Esophagus muscularis mucosa (tissue), 4 donors: ENCODE measurements at regions not wholly inside any gene's neighbourhood (a gene's known extent, or its start where the extent isn't known, plus 50 kb on each side); places are given as distances from the start of the nearest gene placed in this dataset.

Experiments used
- DNase-seq: peaks from one replicate; pipeline ENCODE4 v3.0.0-alpha.2; 2017; ENCODE audit errors: extremely low spot score
- H3K27ac ChIP-seq, 4 donors: fragments of 200-600 bp; sonication (generic); replicated peaks in 1 of 4; 1 replicate in 3 of 4; 2 replicates in 1 of 4; pipeline ENCODE4 v1.5.1; 2016 to 2019; ENCODE audit warnings: mild to moderate bottlenecking in 1 of 4
- H3K27me3 ChIP-seq, 4 donors: fragments of 200-600 bp; sonication (generic); one replicate each; pipeline versions ENCODE4 v1.5.1 to v1.6.0; 2016 to 2019
- H3K36me3 ChIP-seq, 4 donors: fragments of 200-600 bp; sonication (generic); one replicate each; pipeline ENCODE4 v1.5.1; 2016 to 2019
- H3K4me1 ChIP-seq, 4 donors: fragments of 200-600 bp; sonication (generic); one replicate each; pipeline ENCODE4 v1.5.1; 2016 to 2019
- H3K4me3 ChIP-seq, 4 donors: fragments of 200-600 bp; sonication (generic); 1 replicate in 2 of 4; 2 replicates in 2 of 4; pipeline ENCODE4 v1.5.1; 2016 to 2019; ENCODE audit warnings: mild to moderate bottlenecking in 4 of 4, moderate library complexity in 1 of 4
- H3K9me3 ChIP-seq, 4 donors: fragments of 200-600 bp; sonication (generic); 1 replicate in 3 of 4; 2 replicates in 1 of 4; pipeline ENCODE4 v1.5.1; 2016 to 2019
- EP300 ChIP-seq: sonication (generic); formaldehyde crosslinking; IDR thresholded peaks from one replicate; pipeline ENCODE4 v1.6.1; 2017; ENCODE audit warnings: antibody characterized with exemption
- POLR2A ChIP-seq: fragments of 450-650 bp; IDR thresholded peaks from one replicate; pipeline ENCODE4 v1.6.1; 2017; ENCODE audit warnings: antibody characterized with exemption, moderate library complexity, mild to moderate bottlenecking, low read depth
- POLR2AphosphoS5 ChIP-seq, 2 donors: sonication (generic); formaldehyde crosslinking; IDR thresholded peaks; one replicate each; pipeline ENCODE4 v1.6.1; 2017; ENCODE audit warnings: antibody characterized with exemption in 2 of 2
- WGBS: methylation state at CpG from one replicate; pipeline ENCODE4 v1.1.5; 2018; 5-methylcytosine and 5-hydroxymethylcytosine counted together
- intact Hi-C: fragments of 100-400 bp; cut with DNase I; formaldehyde crosslinking; loops from one replicate; pipeline ENCODE4 v1.15.1; 2023
- TF ChIP-seq, protein P1 (sequence below), 3 experiments: fragments of 200-600 bp in 2 of 3; fragments of 450-650 bp in 1 of 3; sonication (generic) in 2 of 3; IDR thresholded peaks; one replicate each; pipeline ENCODE4 v1.5.1; 2017 to 2019; ENCODE audit warnings: antibody characterized with exemption in 3 of 3, mild to moderate bottlenecking in 2 of 3, moderate library complexity in 1 of 3

- H3K36me3 ChIP-seq: no peaks in the 10 kb centered on the region
- H3K4me1 ChIP-seq: peaks cover 0 to 12% (median 10%) of the 10 kb centered on the region in 4 donors
- WGBS: 93% methylated on average over 2 of the region's 2 CpGs
- no peak overlapping the region for H3K4me3 ChIP-seq
- no peak for DNase-seq
- no peak overlapping the region for H3K27ac ChIP-seq
- intact Hi-C loops: no loop called here
- TF ChIP-seq, protein P1, sequence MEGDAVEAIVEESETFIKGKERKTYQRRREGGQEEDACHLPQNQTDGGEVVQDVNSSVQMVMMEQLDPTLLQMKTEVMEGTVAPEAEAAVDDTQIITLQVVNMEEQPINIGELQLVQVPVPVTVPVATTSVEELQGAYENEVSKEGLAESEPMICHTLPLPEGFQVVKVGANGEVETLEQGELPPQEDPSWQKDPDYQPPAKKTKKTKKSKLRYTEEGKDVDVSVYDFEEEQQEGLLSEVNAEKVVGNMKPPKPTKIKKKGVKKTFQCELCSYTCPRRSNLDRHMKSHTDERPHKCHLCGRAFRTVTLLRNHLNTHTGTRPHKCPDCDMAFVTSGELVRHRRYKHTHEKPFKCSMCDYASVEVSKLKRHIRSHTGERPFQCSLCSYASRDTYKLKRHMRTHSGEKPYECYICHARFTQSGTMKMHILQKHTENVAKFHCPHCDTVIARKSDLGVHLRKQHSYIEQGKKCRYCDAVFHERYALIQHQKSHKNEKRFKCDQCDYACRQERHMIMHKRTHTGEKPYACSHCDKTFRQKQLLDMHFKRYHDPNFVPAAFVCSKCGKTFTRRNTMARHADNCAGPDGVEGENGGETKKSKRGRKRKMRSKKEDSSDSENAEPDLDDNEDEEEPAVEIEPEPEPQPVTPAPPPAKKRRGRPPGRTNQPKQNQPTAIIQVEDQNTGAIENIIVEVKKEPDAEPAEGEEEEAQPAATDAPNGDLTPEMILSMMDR (IDR thresholded peaks at IDR 0.05): no peak
- TF ChIP-seq EP300 (no peak), POLR2A (no peak), POLR2AphosphoS5 (IDR thresholded peaks at IDR 0.05) (no peak)
- no peaks in the 10 kb centered on the region for H3K27me3 ChIP-seq
- H3K9me3 ChIP-seq: peaks cover 0 to 13% (median 7%) of the 10 kb centered on the region in 4 donors
Observed at GRCh38 chr21:28138272-28138671, 854.4 kb downstream of the LTN1 start.

GRCh38 chr21:28136656-28137255, 855.9 kb downstream of the LTN1 start:
- TF ChIP-seq EP300 (no peak), POLR2A (no peak), POLR2AphosphoS5 (IDR thresholded peaks at IDR 0.05) (no peak)
- TF ChIP-seq, protein P1 (IDR thresholded peaks at IDR 0.05): no peak

GRCh38 chr21:28135646-28136045, 857.0 kb downstream of the LTN1 start:
- no peak for DNase-seq
- H3K36me3 ChIP-seq: no peaks in the 10 kb centered on the region
- H3K27ac ChIP-seq: no peak overlapping the region
- intact Hi-C loops: no loop called here
- no peaks in the 10 kb centered on the region for H3K27me3 ChIP-seq
- no peak overlapping the region for H3K4me3 ChIP-seq
- H3K9me3 ChIP-seq: peaks cover 0 to 19% (median 15%) of the 10 kb centered on the region in 4 donors
- no peaks in the 10 kb centered on the region for H3K4me1 ChIP-seq
- 83% methylated on average over 2 of the region's 2 CpGs for WGBS
- TF ChIP-seq POLR2AphosphoS5 (IDR thresholded peaks at IDR 0.05) (no peak), POLR2A (no peak), EP300 (no peak)
- TF ChIP-seq, protein P1 (IDR thresholded peaks at IDR 0.05): no peak

More at GRCh38 chr21:28136656-28137255, 855.9 kb downstream of the LTN1 start:
- H3K9me3 ChIP-seq: peaks cover 0 to 13% (median 8%) of the 10 kb centered on the region in 4 donors
- no peaks in the 10 kb centered on the region for H3K27me3 ChIP-seq
- H3K4me3 ChIP-seq: no peak overlapping the region
- no peak for DNase-seq
- no peaks in the 10 kb centered on the region for H3K4me1 ChIP-seq
- WGBS: 90% methylated on average over 3 of the region's 3 CpGs
- H3K36me3 ChIP-seq: no peaks in the 10 kb centered on the region
- intact Hi-C loops: no loop called here
- H3K27ac ChIP-seq: no peak overlapping the region

DNA sequence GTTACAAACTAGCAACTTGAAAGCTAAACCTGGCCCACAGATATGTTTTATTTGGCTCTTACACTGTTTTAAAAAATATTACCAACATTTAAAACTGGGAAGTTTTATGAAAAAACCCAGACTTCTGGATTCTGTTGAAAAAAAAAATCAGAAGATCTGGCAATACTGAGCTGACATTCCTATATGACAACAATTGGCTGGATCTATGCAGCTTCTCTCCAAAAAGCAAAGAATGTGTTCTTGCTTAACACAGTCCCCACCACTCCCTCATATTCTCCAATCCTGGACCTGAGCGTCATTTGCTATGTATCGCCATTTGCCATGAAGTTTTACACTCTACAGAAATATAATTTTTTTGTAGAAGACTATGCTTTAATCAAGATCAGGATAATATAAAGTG, 859.6 kb downstream of the LTN1 start:
- Histone ChIP-seq H3K27ac (no peak overlapping the region), H3K27me3 (no peaks in the 10 kb centered on the region), H3K9me3 (peaks cover 0 to 12% (median 4%) of the 10 kb centered on the region in 4 donors), H3K4me3 (no peak overlapping the region), H3K36me3 (no peaks in the 10 kb centered on the region), H3K4me1 (no peaks in the 10 kb centered on the region)
- 89% methylated on average over 2 of the region's 2 CpGs for WGBS
- DNase-seq: no peak
- TF ChIP-seq, protein P1 (IDR thresholded peaks at IDR 0.05): no peak
- TF ChIP-seq POLR2AphosphoS5 (IDR thresholded peaks at IDR 0.05): no peak
- TF ChIP-seq EP300: no peak
- TF ChIP-seq POLR2A: no peak
- intact Hi-C loops: no loop called here

DNA sequence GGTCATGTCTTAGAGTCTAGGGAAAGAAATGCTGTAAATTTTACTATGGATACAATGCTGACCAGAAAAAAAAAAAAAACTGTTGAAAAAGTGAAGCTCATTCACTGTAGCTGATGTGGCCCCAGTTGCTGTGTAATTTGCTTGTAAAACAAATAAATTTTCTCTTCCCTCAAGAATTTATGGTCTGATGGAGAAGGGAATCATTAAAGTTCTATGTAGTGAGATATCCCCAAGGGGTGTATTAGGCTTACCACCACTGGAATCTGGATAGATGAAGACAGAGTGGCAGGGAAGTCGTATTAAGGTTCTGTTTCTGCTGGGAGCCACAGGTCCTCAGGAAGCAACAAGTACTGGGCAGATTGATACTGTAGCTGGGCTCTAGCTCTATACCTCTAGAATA, 860.0 kb downstream of the LTN1 start:
- 62% methylated on average over 1 of the region's 1 CpG for WGBS
- H3K4me1 ChIP-seq: peaks cover 0 to 3% (median under 1%) of the 10 kb centered on the region in 4 donors
- no peaks in the 10 kb centered on the region for H3K36me3 ChIP-seq
- DNase-seq: no peak
- H3K4me3 ChIP-seq: no peak overlapping the region
- TF ChIP-seq, protein P1 (IDR thresholded peaks at IDR 0.05): no peak
- TF ChIP-seq POLR2A (no peak), POLR2AphosphoS5 (IDR thresholded peaks at IDR 0.05) (no peak), EP300 (no peak)
- H3K27ac ChIP-seq: no peak overlapping the region
- H3K9me3 ChIP-seq: peaks cover 0 to 12% (median 4%) of the 10 kb centered on the region in 4 donors
- intact Hi-C loops: no loop called here
- no peaks in the 10 kb centered on the region for H3K27me3 ChIP-seq
